ENCODE measurements at regions not wholly inside any gene's neighbourhood (a gene's known extent, or its start where the extent isn't known, plus 50 kb on each side); places are given as distances from the start of the nearest gene placed in this dataset.

DNA sequence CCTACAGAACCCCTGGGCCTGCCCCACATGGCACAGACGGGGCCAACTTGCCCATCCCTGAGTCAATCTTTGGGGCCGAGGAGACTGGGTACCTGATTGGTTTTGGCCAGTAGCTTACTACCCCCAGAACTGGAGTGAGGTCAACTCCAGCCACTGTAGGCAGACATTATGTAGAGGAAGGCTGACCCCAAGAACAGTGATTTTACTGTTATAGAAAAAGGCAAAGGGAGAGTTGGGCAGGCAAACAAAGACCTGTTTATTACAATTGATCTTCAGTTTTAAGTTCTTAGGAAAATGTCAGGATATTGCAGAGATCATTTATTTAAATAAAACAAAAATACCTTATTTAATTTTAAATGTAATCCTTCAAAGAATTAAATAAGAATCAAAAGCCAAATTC, 653.8 kb downstream of the NPHP4 start:
- ATAC-seq (no peak), DNase-seq (ENCODE audit: low spot score) (no peak)
- Histone ChIP-seq H4K20me1 (replicated peaks; ENCODE audit: insufficient read depth) (no peaks in the 10 kb centered on the region), H2AFZ (no peak overlapping the region), H3K4me3 (no peak overlapping the region), H3K79me2 (replicated peaks; ENCODE audit: insufficient read depth) (no peaks in the 10 kb centered on the region), H3K4me1 (ENCODE audit: insufficient read depth) (no peaks in the 10 kb centered on the region), H3K9me2 (ENCODE audit: insufficient read depth) (no peaks in the 10 kb centered on the region), H3K27ac (ENCODE audit: low read depth) (no peak overlapping the region), H3K4me2 (no peak overlapping the region), H3K36me3 (ENCODE audit: insufficient read depth) (no peaks in the 10 kb centered on the region), H3F3A (replicated peaks; ENCODE audit: low read depth) (no peaks in the 10 kb centered on the region), H3K27me3 (ENCODE audit: insufficient read depth) (no peaks in the 10 kb centered on the region)
- no peaks in the 10 kb centered on the region; the same call in 2 of the 3 replicates for H3K4me1 Mint-ChIP-seq
- H3K27ac Mint-ChIP-seq, result no peak overlapping the region
- no peak overlapping the region for H3K4me3 Mint-ChIP-seq
- H3K36me3 Mint-ChIP-seq (ENCODE audit: low read depth), result no peaks in the 10 kb centered on the region
- H3K27me3 Mint-ChIP-seq (ENCODE audit: insufficient read depth, low read depth, poor library complexity), result peaks cover 4% of the 10 kb centered on the region
- TF ChIP-seq ETS1 (IDR thresholded peaks at IDR 0.05) (no peak), ZNF114 (CRISPR knock-in tag; IDR thresholded peaks at IDR 0.05) (no peak), ZNF331 (CRISPR knock-in tag; IDR thresholded peaks at IDR 0.05; ENCODE audit: low read depth) (no peak), REST (IDR thresholded peaks at IDR 0.05; ENCODE audit: unreplicated experiment) (no peak), CREB1 (CRISPR knock-in tag; IDR thresholded peaks at IDR 0.05; ENCODE audit: low read depth) (no peak), STAT1 (IDR thresholded peaks at IDR 0.05; ENCODE audit: unreplicated experiment) (no peak), EZH2 (IDR thresholded peaks at IDR 0.05; ENCODE audit: low read depth, unreplicated experiment) (no peak), NANOG (IDR thresholded peaks at IDR 0.05; ENCODE audit: borderline replicate concordance) (no peak), CTCF (conservative IDR thresholded peaks at IDR 0.05; ENCODE audit: low read depth in 2 of 2) (no peak), POLR2AphosphoS5 (IDR thresholded peaks at IDR 0.05; ENCODE audit: low read depth) (no peak), EZH2phosphoT487 (IDR thresholded peaks at IDR 0.05; ENCODE audit: unreplicated experiment) (no peak), JUNB (IDR thresholded peaks at IDR 0.05; ENCODE audit: unreplicated experiment) (no peak)
- TF ChIP-seq, protein P1, sequence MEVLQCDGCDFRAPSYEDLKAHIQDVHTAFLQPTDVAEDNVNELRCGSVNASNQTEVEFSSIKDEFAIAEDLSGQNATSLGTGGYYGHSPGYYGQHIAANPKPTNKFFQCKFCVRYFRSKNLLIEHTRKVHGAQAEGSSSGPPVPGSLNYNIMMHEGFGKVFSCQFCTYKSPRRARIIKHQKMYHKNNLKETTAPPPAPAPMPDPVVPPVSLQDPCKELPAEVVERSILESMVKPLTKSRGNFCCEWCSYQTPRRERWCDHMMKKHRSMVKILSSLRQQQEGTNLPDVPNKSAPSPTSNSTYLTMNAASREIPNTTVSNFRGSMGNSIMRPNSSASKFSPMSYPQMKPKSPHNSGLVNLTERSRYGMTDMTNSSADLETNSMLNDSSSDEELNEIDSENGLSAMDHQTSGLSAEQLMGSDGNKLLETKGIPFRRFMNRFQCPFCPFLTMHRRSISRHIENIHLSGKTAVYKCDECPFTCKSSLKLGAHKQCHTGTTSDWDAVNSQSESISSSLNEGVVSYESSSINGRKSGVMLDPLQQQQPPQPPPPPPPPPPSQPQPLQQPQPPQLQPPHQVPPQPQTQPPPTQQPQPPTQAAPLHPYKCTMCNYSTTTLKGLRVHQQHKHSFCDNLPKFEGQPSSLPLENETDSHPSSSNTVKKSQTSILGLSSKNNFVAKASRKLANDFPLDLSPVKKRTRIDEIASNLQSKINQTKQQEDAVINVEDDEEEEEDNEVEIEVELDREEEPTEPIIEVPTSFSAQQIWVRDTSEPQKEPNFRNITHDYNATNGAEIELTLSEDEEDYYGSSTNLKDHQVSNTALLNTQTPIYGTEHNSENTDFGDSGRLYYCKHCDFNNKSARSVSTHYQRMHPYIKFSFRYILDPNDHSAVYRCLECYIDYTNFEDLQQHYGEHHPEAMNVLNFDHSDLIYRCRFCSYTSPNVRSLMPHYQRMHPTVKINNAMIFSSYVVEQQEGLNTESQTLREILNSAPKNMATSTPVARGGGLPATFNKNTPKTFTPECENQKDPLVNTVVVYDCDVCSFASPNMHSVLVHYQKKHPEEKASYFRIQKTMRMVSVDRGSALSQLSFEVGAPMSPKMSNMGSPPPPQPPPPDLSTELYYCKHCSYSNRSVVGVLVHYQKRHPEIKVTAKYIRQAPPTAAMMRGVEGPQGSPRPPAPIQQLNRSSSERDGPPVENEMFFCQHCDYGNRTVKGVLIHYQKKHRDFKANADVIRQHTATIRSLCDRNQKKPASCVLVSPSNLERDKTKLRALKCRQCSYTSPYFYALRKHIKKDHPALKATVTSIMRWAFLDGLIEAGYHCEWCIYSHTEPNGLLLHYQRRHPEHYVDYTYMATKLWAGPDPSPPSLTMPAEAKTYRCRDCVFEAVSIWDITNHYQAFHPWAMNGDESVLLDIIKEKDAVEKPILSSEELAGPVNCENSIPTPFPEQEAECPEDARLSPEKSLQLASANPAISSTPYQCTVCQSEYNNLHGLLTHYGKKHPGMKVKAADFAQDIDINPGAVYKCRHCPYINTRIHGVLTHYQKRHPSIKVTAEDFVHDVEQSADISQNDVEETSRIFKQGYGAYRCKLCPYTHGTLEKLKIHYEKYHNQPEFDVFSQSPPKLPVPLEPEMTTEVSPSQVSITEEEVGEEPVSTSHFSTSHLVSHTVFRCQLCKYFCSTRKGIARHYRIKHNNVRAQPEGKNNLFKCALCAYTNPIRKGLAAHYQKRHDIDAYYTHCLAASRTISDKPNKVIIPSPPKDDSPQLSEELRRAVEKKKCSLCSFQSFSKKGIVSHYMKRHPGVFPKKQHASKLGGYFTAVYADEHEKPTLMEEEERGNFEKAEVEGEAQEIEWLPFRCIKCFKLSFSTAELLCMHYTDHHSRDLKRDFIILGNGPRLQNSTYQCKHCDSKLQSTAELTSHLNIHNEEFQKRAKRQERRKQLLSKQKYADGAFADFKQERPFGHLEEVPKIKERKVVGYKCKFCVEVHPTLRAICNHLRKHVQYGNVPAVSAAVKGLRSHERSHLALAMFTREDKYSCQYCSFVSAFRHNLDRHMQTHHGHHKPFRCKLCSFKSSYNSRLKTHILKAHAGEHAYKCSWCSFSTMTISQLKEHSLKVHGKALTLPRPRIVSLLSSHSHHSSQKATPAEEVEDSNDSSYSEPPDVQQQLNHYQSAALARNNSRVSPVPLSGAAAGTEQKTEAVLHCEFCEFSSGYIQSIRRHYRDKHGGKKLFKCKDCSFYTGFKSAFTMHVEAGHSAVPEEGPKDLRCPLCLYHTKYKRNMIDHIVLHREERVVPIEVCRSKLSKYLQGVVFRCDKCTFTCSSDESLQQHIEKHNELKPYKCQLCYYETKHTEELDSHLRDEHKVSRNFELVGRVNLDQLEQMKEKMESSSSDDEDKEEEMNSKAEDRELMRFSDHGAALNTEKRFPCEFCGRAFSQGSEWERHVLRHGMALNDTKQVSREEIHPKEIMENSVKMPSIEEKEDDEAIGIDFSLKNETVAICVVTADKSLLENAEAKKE (CRISPR knock-in tag; IDR thresholded peaks at IDR 0.05), result no peak
- peaks cover 21% of the 10 kb centered on the region for H3K9me3 Mint-ChIP-seq
